Common myeloid progenitor, CD34-positive (primary cell): ENCODE measurements at regions not wholly inside any gene's neighbourhood (a gene's known extent, or its start where the extent isn't known, plus 50 kb on each side); places are given as distances from the start of the nearest gene placed in this dataset.
A peak's percentile ranks its signal among the peaks of the same experiment; 100 is the strongest.

Experiments
- CTCF ChIA-PET: fragments of 350-600 bp; sonication (Branson Sonifier 250); formaldehyde crosslinking; loops from one replicate; lab custom pipeline; 2021; ENCODE audit warnings: antibody characterized with exemption; lab: Charles Lee
- POLR2A ChIA-PET: fragments of 350-600 bp; sonication (Branson Sonifier 250); formaldehyde crosslinking; loops from one replicate; lab custom pipeline; 2021; ENCODE audit warnings: antibody characterized with exemption; lab: Charles Lee
- DNase-seq, 3 donors: peaks; one replicate each; pipeline versions ENCODE4 v3.0.0 to v3.0.0-alpha.2; 2013
- H3K27ac ChIP-seq, 2 experiments: 1 replicate in 1 of 2; 2 replicates in 1 of 2; pipeline ENCODE4 v1.7.0; 2013; ENCODE audit warnings: inconsistent platforms in 2 of 2, low read length in 2 of 2, mild to moderate bottlenecking in 2 of 2, low read depth in 1 of 2, moderate library complexity in 1 of 2; ENCODE audit not compliant: severe bottlenecking in 2 of 2, insufficient read depth in 1 of 2, poor library complexity in 1 of 2
- H3K27me3 ChIP-seq, 5 experiments: replicated peaks in 2 of 5; 1 replicate in 3 of 5; 2 replicates in 2 of 5; pipeline versions ENCODE4 v1.6.1 to v1.7.0; 2013; ENCODE audit warnings: low read length in 4 of 5, mild to moderate bottlenecking in 2 of 5, moderate library complexity in 2 of 5, inconsistent platforms in 1 of 5; ENCODE audit not compliant: insufficient read depth in 5 of 5, control insufficient read depth in 4 of 5
- H3K36me3 ChIP-seq, 4 experiments: 1 replicate in 2 of 4; 2 replicates in 2 of 4; pipeline versions ENCODE4 v1.6.1 to v1.7.0; 2013; ENCODE audit warnings: low read length in 3 of 4, control low read depth in 1 of 4, mild to moderate bottlenecking in 1 of 4; ENCODE audit not compliant: control insufficient read depth in 4 of 4, insufficient read depth in 4 of 4
- H3K4me1 ChIP-seq, 4 experiments: 1 replicate in 3 of 4; 2 replicates in 1 of 4; pipeline versions ENCODE4 v1.6.1 to v1.7.1; 2013; ENCODE audit warnings: low read length in 3 of 4, mild to moderate bottlenecking in 3 of 4, control low read depth in 1 of 4, inconsistent platforms in 1 of 4, moderate library complexity in 1 of 4; ENCODE audit not compliant: control insufficient read depth in 4 of 4, insufficient read depth in 4 of 4; ENCODE audit errors: control extremely low read depth in 1 of 4
- H3K4me3 ChIP-seq, 7 experiments: 1 replicate in 4 of 7; 2 replicates in 3 of 7; pipeline versions ENCODE4 v1.5.1 to v1.7.0; 2013; ENCODE audit warnings: mild to moderate bottlenecking in 7 of 7, low read length in 6 of 7, moderate library complexity in 6 of 7, inconsistent platforms in 2 of 7, low read depth in 2 of 7, control low read depth in 1 of 7; ENCODE audit not compliant: insufficient read depth in 4 of 7, control insufficient read depth in 1 of 7; ENCODE audit errors: extremely low read depth in 1 of 7
- H3K9me3 ChIP-seq, 5 experiments: 1 replicate in 4 of 5; 2 replicates in 1 of 5; pipeline versions ENCODE4 v1.6.1 to v1.7.1; 2013; ENCODE audit warnings: low read length in 4 of 5, mild to moderate bottlenecking in 2 of 5, inconsistent platforms in 1 of 5, low read depth in 1 of 5, moderate library complexity in 1 of 5; ENCODE audit not compliant: control insufficient read depth in 4 of 5, insufficient read depth in 2 of 5; ENCODE audit errors: control extremely low read depth in 1 of 5
- WGBS: methylation state at CpG from one replicate; pipeline ENCODE4 v1.1.5; 2013; ENCODE audit not compliant: insufficient coverage; 5-methylcytosine and 5-hydroxymethylcytosine counted together

DNA sequence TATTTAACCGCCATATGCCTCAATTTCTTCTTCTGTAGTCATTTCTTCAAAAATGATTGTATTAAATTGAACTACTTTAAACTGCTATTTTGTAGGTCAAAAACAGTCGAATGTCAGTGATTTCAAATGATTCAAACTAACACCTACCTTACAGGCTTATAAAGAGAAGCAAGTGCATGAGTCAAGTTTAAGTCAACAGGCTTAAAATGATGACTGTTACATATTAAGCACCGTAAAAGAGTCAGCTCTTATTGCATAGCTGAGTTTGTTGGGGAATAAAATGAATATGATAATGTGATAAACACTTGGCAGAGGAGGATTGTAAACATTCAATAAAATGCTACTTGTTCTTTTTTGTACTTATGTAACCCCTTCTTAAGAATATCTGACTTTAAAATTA is 90.1 kb upstream of the ANKRD1 start:
- no peaks in the 10 kb centered on the region for H3K27me3 ChIP-seq
- DNase-seq: no peak
- ChIA-PET CTCF (no interaction called here), POLR2A (no interaction called here)
- no peak overlapping the region for H3K4me3 ChIP-seq
- H3K27ac ChIP-seq: no peak overlapping the region
- H3K9me3 ChIP-seq: no peaks in the 10 kb centered on the region
- H3K36me3 ChIP-seq: no peaks in the 10 kb centered on the region
- H3K4me1 ChIP-seq: no peaks in the 10 kb centered on the region
- WGBS: 89% methylated on average over 1 of the region's 3 CpGs

DNA sequence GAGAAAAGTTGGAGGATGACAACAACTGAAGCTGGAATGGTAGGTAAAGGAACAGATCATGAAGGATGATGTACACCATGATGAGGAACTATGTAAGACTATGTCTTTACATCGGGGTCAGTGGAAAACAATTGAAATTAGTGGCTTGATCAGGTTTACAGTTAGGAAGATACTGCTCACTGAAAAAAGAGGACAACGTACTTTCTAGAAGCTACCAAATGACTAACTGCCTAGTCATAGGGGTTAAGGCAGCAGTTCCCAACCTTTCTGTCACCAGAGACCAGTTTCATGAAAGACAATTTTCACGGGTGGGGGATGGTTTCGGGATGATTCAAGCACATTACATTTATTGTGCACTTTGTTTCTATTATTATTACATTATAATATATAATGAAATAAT is 91.6 kb upstream of the ANKRD1 start:
- Histone ChIP-seq H3K36me3 (no peaks in the 10 kb centered on the region), H3K27ac (no peak overlapping the region), H3K27me3 (no peaks in the 10 kb centered on the region), H3K9me3 (no peaks in the 10 kb centered on the region), H3K4me3 (no peak overlapping the region), H3K4me1 (no peaks in the 10 kb centered on the region)
- no peak for DNase-seq
- ChIA-PET POLR2A (no interaction called here), CTCF (interaction anchor here (1.0 to 1.6 kb wide), 2 partner anchors 8 to 9 kb away, joined by 3 read pairs; no protein-coding TSS in a partner anchor)
- WGBS: 92% methylated on average over 2 of the region's 4 CpGs

DNA sequence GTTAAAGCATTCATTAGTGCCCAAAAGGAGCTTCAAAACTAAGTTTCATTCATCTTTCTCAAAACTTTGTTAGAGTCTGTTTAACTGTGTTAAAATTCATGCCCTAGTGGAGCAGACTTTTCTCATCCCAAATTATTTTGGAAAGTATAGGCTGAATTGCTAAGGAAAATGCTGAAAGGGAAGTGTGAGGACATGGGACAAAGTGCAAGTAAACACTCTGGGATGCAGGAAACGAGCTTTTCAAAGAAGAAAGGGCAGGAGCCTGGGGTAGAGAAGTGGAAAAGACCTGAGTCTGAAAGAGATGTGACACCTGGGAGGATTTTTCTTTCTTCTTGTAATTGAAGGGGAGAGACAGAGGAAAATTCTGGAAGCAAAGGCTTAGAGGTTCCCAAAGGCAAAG is 93.1 kb upstream of the ANKRD1 start:
- H3K9me3 ChIP-seq: no peaks in the 10 kb centered on the region
- H3K4me3 ChIP-seq: no peak overlapping the region
- ChIA-PET CTCF (interaction anchor here (1.6 kb wide), 1 partner anchor 10 kb away, joined by 3 read pairs; no protein-coding TSS in a partner anchor), POLR2A (no interaction called here)
- no peaks in the 10 kb centered on the region for H3K4me1 ChIP-seq
- no peak for DNase-seq
- H3K36me3 ChIP-seq: no peaks in the 10 kb centered on the region
- 93% methylated on average over 1 of the region's 1 CpG for WGBS
- no peaks in the 10 kb centered on the region for H3K27me3 ChIP-seq
- no peak overlapping the region for H3K27ac ChIP-seq

DNA sequence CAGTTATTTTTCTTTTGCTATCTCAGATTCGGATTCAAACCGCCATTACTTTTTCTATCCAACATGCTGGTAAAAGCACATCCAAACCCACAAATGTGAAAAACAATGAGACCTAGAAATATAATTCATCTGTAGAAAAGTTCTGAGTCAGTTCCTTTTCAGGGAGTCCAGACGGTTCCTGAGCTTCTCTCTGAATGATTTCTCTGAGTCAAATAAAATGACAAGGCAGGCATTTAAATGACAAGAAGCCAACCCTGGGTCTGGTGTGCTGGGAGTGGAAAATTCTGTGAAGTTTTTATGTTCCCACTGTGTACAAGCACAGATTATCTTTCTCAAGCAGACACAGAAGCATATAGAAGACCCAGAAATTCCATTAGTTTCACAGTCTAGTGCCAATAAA is 96.3 kb upstream of the ANKRD1 start:
- 13% methylated on average over 1 of the region's 3 CpGs for WGBS
- ChIA-PET CTCF (interaction anchor here (1.2 to 4.7 kb wide), 2 partner anchors 11 to 18 kb away, joined by 3 to 18 read pairs; no protein-coding TSS in a partner anchor), POLR2A (interaction anchor here (0.6 kb wide), 1 partner anchor 300 kb away, joined by 3 read pairs; no protein-coding TSS in a partner anchor)
- Histone ChIP-seq H3K27me3 (no peaks in the 10 kb centered on the region), H3K9me3 (no peaks in the 10 kb centered on the region), H3K36me3 (no peaks in the 10 kb centered on the region), H3K27ac (no peak overlapping the region), H3K4me3 (no peak overlapping the region), H3K4me1 (no peaks in the 10 kb centered on the region)
- peak in 1 of 3 donors; percentile 3 for DNase-seq

DNA sequence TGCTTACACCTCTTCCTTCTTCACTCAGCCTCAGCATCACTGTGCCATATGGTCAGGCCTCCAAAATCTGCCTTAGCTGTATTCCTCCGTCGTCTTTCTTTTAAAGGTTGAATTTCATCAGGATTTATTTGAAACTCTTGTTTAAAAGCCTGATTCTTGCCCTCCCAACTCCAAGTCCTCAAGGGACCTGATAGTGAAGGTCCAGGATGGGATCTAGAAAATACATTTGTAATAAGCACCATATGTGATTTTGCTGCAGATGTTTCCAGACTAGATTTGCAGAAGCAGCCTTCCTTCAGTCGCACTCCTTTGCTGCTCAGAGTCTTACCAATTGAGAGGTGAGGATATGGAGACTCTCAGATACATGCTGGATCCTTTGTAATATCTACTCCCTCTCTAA is 101.0 kb upstream of the ANKRD1 start:
- H3K9me3 ChIP-seq: no peaks in the 10 kb centered on the region
- H3K27me3 ChIP-seq: no peaks in the 10 kb centered on the region
- ChIA-PET POLR2A (no interaction called here), CTCF (interaction anchor here (1.7 kb wide), 1 partner anchor 15 kb away, joined by 4 read pairs; no protein-coding TSS in a partner anchor)
- no peak overlapping the region for H3K4me3 ChIP-seq
- WGBS: 93% methylated on average over 3 of the region's 3 CpGs
- no peaks in the 10 kb centered on the region for H3K4me1 ChIP-seq
- H3K27ac ChIP-seq: no peak overlapping the region
- DNase-seq: no peak
- H3K36me3 ChIP-seq: no peaks in the 10 kb centered on the region

DNA sequence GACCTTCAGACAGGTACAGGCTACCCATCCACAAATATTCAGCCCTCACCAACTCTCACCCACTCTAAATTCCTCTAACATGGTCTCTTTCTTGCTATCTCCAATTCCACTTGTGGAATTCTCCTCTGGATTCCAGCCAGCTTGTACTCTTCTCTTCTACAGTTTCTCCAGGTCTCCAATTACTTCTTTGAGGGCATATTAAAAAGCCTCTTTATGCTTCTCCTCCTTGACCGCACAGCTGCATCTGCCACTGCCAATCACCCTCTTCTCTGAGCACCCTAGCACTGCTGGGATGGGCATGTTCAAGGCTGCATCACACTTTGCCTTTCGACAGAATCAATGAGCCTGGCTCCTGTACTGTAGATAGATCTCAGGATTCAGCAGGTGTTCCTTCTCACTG is 101.5 kb upstream of the ANKRD1 start:
- no peaks in the 10 kb centered on the region for H3K36me3 ChIP-seq
- DNase-seq: no peak
- no peaks in the 10 kb centered on the region for H3K27me3 ChIP-seq
- POLR2A ChIA-PET: no interaction called here
- CTCF ChIA-PET: interaction anchor here (1.7 kb wide), 1 partner anchor 16 kb away, joined by 4 read pairs; no protein-coding TSS in a partner anchor
- H3K4me1 ChIP-seq: no peaks in the 10 kb centered on the region
- 100% methylated on average over 2 of the region's 2 CpGs for WGBS
- H3K9me3 ChIP-seq: no peaks in the 10 kb centered on the region
- no peak overlapping the region for H3K27ac ChIP-seq
- H3K4me3 ChIP-seq: no peak overlapping the region

DNA sequence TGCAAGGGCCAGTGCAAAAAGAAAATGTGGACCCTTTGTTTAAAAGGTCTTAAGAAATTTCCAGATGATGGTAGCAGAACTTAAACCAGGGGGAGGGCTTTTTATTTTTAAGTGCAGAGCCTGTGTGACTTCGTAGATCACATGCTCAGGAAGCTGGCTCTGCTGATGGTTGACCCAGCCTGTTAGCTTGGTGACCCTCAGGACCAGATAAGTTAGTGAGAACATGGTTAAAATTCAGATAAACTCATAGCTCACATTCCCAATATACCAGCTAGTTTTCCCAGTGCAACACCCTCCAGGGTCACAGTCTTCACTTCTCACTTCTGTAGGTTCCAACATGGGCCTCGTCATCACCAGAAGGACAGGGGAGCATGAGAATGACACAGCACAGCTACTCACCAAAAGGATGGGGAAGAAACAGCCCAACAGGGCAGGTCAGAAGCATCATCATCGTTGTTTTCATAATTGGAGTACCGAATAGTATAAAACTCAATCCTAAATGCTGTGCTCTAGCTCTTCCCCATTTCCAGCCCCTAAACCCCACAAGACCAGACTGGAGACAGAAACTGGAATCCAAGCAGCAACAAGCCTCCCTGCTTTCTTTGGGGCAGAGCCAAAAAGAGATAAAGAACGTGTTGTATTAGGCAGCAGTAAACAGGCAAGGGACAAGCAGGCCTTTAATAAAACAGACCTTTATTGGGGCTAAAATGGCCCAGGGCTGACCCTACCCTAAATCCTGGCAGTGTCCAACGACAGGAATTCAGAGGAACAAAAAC is 102.2 kb upstream of the ANKRD1 start:
- H3K4me1 ChIP-seq: no peaks in the 10 kb centered on the region
- H3K27me3 ChIP-seq: no peaks in the 10 kb centered on the region
- DNase-seq: no peak
- no peak overlapping the region for H3K4me3 ChIP-seq
- H3K9me3 ChIP-seq: no peaks in the 10 kb centered on the region
- no peak overlapping the region for H3K27ac ChIP-seq
- CTCF ChIA-PET: interaction anchor here (0.6 to 1.7 kb wide), 2 partner anchors 16 to 112 kb away, joined by 3 to 4 read pairs; no protein-coding TSS in a partner anchor
- no peaks in the 10 kb centered on the region for H3K36me3 ChIP-seq
- POLR2A ChIA-PET: no interaction called here
- WGBS: 93% methylated on average over 5 of the region's 6 CpGs
